Transverse colon (tissue), 4 donors: ENCODE measurements at regions not wholly inside any gene's neighbourhood (a gene's known extent, or its start where the extent isn't known, plus 50 kb on each side); places are given as distances from the start of the nearest gene placed in this dataset.
"Not testable (repeated sequence)": the region's sequence is repeated elsewhere in the genome, so short reads cannot be mapped to it uniquely, and the experiment has no call there.

ENCODE experiments used
- DNase-seq: peaks from one replicate; pipeline ENCODE4 v3.0.0-alpha.2; 2019
- H3K27ac ChIP-seq, 4 donors: fragments of 200-600 bp; sonication (generic); 2 replicates each; pipeline ENCODE4 v1.5.1; 2016 to 2018; ENCODE audit warnings: inconsistent platforms in 4 of 4
- H3K27me3 ChIP-seq: fragments of 200-600 bp; sonication (generic); 2 replicates; pipeline ENCODE4 v1.5.1; 2017; ENCODE audit warnings: inconsistent platforms
- H3K36me3 ChIP-seq, 4 donors: fragments of 200-600 bp; sonication (generic); 2 replicates each; pipeline ENCODE4 v1.5.1; 2017 to 2019; ENCODE audit warnings: inconsistent platforms in 4 of 4
- H3K4me1 ChIP-seq, 4 donors: fragments of 200-600 bp; sonication (generic); 2 replicates each; pipeline ENCODE4 v1.5.1; 2017 to 2020; ENCODE audit warnings: inconsistent platforms in 4 of 4
- H3K4me3 ChIP-seq, 4 donors: fragments of 200-600 bp; sonication (generic); 1 replicate in 1 of 4; 2 replicates in 3 of 4; pipeline versions ENCODE4 v1.5.1 to v1.6.1; 2017 to 2019; ENCODE audit warnings: inconsistent platforms in 4 of 4
- H3K9me3 ChIP-seq, 2 donors: fragments of 200-600 bp; sonication (generic); 2 replicates each; pipeline ENCODE4 v1.5.1; 2017 to 2019; ENCODE audit warnings: inconsistent platforms in 2 of 2
- EP300 ChIP-seq: sonication (generic); formaldehyde crosslinking; IDR thresholded peaks from one replicate; pipeline ENCODE4 v1.6.1; 2017; ENCODE audit warnings: antibody characterized with exemption, low read depth
- POLR2A ChIP-seq: fragments of 450-650 bp; IDR thresholded peaks from one replicate; pipeline ENCODE4 v1.6.1; 2016; ENCODE audit warnings: antibody characterized with exemption, mild to moderate bottlenecking, moderate library complexity
- POLR2AphosphoS5 ChIP-seq, 3 donors: sonication (generic); formaldehyde crosslinking; IDR thresholded peaks; one replicate each; pipeline ENCODE4 v1.6.1; 2016; ENCODE audit warnings: antibody characterized with exemption in 3 of 3
- WGBS, 2 donors: methylation state at CpG; one replicate each; pipeline ENCODE4 v1.1.5; 2018; ENCODE audit warnings: low coverage in 1 of 2; 5-methylcytosine and 5-hydroxymethylcytosine counted together
- in situ Hi-C, 4 donors: fragments of 200-750 bp; cut with MboI; loops; one replicate each; pipeline versions ENCODE4 v1.15.0 to v1.15.1; 2017; ENCODE audit warnings: low sequenced_read_pairs in 3 of 4, low pct_ligation_motif_present in 1 of 4, low pct_unique_long_range_greater_than_20kb in 1 of 4
- intact Hi-C: fragments of 100-400 bp; cut with DNase I; formaldehyde crosslinking; loops from one replicate; pipeline ENCODE4 v1.15.1; 2023; ENCODE audit warnings: low total_unique reads
- TF ChIP-seq, protein P1 (sequence below), 5 experiments: fragments of 200-600 bp in 3 of 5; fragments of 450-650 bp in 2 of 5; sonication (generic) in 3 of 5; IDR thresholded peaks; 1 replicate in 2 of 5; 2 replicates in 3 of 5; pipeline ENCODE4 v1.5.1; 2016 to 2017; ENCODE audit warnings: antibody characterized with exemption in 5 of 5, inconsistent platforms in 3 of 5, mild to moderate bottlenecking in 2 of 5, moderate library complexity in 1 of 5

GRCh38 chr9:83119873-83120272 is 56.9 kb upstream of the RASEF start:
- H3K4me3 ChIP-seq, result no peak overlapping the region
- intact Hi-C loops (no loop called here), in situ Hi-C loops (no loop called here)
- H3K27me3 ChIP-seq, result no peaks in the 10 kb centered on the region
- H3K36me3 ChIP-seq, result no peaks in the 10 kb centered on the region
- 92 to 100% methylated on average over 2 of the region's 2 CpGs for WGBS, 2 donors
- H3K9me3 ChIP-seq, result no peaks in the 10 kb centered on the region
- TF ChIP-seq POLR2AphosphoS5 (IDR thresholded peaks at IDR 0.05), result no peak
- no peak for TF ChIP-seq POLR2A
- no peak for TF ChIP-seq EP300
- TF ChIP-seq, protein P1, sequence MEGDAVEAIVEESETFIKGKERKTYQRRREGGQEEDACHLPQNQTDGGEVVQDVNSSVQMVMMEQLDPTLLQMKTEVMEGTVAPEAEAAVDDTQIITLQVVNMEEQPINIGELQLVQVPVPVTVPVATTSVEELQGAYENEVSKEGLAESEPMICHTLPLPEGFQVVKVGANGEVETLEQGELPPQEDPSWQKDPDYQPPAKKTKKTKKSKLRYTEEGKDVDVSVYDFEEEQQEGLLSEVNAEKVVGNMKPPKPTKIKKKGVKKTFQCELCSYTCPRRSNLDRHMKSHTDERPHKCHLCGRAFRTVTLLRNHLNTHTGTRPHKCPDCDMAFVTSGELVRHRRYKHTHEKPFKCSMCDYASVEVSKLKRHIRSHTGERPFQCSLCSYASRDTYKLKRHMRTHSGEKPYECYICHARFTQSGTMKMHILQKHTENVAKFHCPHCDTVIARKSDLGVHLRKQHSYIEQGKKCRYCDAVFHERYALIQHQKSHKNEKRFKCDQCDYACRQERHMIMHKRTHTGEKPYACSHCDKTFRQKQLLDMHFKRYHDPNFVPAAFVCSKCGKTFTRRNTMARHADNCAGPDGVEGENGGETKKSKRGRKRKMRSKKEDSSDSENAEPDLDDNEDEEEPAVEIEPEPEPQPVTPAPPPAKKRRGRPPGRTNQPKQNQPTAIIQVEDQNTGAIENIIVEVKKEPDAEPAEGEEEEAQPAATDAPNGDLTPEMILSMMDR (IDR thresholded peaks at IDR 0.05), result no peak
- no peaks in the 10 kb centered on the region for H3K4me1 ChIP-seq
- no peak overlapping the region for H3K27ac ChIP-seq
- no peak for DNase-seq

GRCh38 chr9:83116026-83116425 is 53.1 kb upstream of the RASEF start:
- Histone ChIP-seq H3K4me1 (no peaks in the 10 kb centered on the region), H3K27ac (no peak overlapping the region), H3K36me3 (no peaks in the 10 kb centered on the region), H3K4me3 (no peak overlapping the region), H3K27me3 (no peaks in the 10 kb centered on the region), H3K9me3 (no peaks in the 10 kb centered on the region)
- no peak for DNase-seq
- WGBS, 2 donors, result 0 to 8% methylated on average over 1 of the region's 1 CpG
- intact Hi-C loops (no loop called here), in situ Hi-C loops (no loop called here)
- TF ChIP-seq EP300, result no peak
- TF ChIP-seq POLR2AphosphoS5 (IDR thresholded peaks at IDR 0.05), result no peak
- TF ChIP-seq, protein P1 (IDR thresholded peaks at IDR 0.05), result no peak
- TF ChIP-seq POLR2A, result no peak

DNA sequence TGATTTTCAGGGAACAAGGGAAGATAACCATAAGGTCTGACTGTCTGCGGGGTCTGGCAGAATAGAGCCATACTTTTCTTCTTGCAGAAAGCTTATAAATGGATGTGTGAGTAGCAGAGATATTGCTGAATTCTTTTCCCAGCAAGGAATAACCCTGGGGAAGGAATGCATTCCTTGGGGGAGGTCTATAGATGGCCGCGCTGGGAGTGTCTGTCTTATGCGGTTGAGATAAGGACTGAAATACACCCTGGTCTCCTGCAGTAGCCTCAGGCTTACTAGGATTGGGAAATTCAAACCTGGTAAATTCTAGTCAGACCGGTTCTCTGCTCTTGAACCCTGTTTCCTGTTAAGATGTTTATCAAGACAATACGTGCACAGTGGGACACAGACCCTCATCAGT is 50.5 kb upstream of the RASEF start:
- 83 to 93% methylated on average over 6 of the region's 6 CpGs for WGBS, 2 donors

More for the DNA sequence above, 50.5 kb upstream of the RASEF start:
- in situ Hi-C loops, intact Hi-C loops, H3K4me1 ChIP-seq, H3K4me3 ChIP-seq, DNase-seq, H3K9me3 ChIP-seq, H3K27me3 ChIP-seq, H3K36me3 ChIP-seq, H3K27ac ChIP-seq: not testable (repeated sequence)
